GM19239 (cell line): ENCODE measurements at regions not wholly inside any gene's neighbourhood (a gene's known extent, or its start where the extent isn't known, plus 50 kb on each side); places are given as distances from the start of the nearest gene placed in this dataset.

Experiments
- DNase-seq: peaks from one replicate; pipeline ENCODE4 v3.0.0; 2011; ENCODE audit warnings: low spot score; ENCODE audit not compliant: insufficient read length
- FAIRE-seq: peaks from 2 replicates; lab custom pipeline; 2011; peaks lifted over from hg19 to GRCh38; lab: Jason Lieb, UNC

DNA sequence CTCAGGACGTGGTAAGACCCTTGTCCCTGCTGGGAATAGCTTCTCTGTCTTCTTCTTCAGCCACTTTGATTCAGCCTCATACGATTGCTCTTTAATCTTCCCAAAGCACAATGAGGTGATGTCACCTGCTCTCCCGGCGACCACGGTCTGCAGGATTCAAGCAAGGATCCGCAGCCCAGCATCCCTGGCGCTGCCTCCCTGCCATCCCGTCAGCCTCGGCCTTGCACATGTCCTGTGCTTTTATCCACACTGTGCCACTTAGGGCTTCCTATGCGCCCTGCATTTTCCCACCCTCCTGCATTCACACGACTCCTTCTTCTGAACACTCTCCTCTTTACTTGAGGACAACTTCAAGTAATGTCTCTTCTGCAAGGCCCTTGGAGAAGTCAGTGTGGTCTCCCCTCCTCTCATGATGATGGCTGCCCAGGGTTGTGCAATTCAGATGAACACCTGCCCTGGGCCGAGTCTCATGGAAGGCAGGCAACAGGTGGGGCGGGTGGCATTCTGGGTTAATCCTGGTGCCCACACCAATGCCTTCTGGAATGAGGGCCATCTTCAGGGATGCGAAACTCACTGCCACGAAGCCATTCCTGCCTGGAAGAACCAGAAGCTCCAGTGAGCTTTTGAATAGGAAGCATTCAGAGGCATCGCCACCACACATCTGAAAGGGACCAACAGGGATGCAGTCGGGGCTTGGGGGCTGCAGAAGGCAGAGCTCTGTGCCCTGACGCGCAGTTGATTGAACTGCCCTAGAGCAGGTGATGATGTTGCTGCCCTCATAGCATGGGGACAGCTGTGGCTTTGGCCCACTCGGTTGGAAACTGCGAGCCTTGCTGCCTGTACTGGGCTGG is 287.5 kb downstream of the GLRX3 start:
- DNase-seq: no peak
- FAIRE-seq: no peak

DNA sequence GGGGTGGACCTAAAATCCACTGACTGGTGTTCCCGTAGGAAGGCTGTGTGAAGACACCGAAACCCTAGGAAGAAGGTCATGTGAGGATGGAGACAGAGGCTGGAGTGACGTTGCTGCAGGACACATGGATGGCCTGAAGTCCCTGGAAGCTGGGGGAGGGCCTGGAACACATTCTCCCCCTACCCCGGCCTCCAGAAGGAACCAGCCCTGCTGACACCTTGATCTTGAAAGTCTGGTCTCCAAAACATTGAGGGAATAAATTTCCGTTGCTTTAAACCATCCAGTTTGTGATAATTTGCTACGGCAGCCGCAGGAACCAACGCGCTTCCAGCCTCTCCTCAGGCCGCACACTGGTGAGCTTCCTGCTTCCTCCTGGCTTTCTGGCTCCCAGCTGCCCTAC is 288.2 kb downstream of the GLRX3 start:
- FAIRE-seq (no peak), DNase-seq (no peak)

GRCh38 chr10:130425169-130425568 is 289.0 kb downstream of the GLRX3 start:
- FAIRE-seq (no peak), DNase-seq (no peak)

- FAIRE-seq (no peak), DNase-seq (no peak)
Observed at GRCh38 chr10:130425881-130426435, 289.8 kb downstream of the GLRX3 start.

- no peak for FAIRE-seq
Observed at GRCh38 chr10:130427216-130427722, 291.1 kb downstream of the GLRX3 start.

DNA sequence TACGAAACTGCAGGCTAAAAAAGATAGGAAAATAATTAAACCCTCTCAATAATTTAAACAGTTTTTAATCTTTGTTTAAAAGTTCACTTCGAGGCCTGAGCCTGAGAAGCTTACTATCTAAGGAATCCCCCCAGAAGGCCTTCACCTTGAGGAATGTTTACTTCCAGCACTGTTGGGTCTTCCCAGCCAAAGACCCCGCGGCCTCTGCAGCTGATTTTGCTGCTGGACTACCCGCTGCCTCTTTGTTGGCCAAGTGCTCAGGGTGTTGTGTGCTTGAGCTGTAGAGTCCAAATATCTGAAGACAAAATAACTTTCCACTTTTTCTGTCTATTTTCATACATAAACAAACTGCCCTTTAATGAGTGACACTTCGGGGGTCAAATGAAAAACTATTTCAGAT is 292.7 kb downstream of the GLRX3 start:
- DNase-seq (no peak), FAIRE-seq (no peak)

More at GRCh38 chr10:130427216-130427722, 291.1 kb downstream of the GLRX3 start:
- no peak for DNase-seq

DNA sequence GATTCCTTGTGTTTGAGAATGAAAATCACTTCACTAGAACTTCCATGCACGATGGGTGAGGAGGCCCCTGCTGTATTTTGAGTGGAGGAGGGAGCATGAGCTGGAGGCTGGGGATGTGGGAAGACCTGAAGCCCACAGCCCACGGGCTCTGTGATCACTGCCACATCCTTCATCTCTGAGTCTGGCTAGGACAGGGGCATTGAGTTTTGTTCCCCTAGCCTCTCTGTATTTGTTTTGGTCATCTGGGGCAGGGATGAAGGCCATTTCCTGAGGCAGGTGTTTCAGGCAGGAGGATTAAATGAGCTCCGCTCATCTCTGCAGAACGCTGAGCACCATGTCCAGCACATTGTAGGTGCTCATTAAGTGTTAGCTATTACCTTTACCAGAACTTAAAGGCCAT is 293.6 kb downstream of the GLRX3 start:
- DNase-seq (no peak), FAIRE-seq (no peak)

DNA sequence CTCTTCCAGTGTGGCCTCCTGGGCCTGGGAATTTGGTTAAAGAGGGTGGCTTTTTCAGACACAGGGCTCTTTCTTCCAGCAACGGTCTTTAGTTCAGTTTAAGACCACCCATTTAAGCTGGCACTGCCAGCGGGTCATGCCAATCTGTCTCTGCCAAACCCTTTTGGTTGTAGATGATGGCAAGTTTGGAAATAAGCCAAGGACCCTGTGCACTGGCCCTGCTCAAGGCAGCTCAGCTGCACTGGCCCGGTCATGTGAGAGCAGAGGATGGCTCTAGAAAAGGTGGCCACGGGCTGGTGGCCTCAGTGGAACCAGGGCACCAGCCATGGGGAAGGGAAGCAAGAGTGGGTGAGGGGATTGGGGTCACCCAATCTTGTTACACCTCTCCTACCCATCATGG is 294.1 kb downstream of the GLRX3 start:
- no peak for FAIRE-seq
- no peak for DNase-seq

- no peak for DNase-seq
- no peak for FAIRE-seq
Observed at GRCh38 chr10:130430852-130431704, 294.9 kb downstream of the GLRX3 start.

- FAIRE-seq: no peak
Observed at GRCh38 chr10:130432271-130432670, 296.1 kb downstream of the GLRX3 start.

GRCh38 chr10:130432850-130433249 is 296.7 kb downstream of the GLRX3 start:
- DNase-seq (no peak), FAIRE-seq (no peak)

More at GRCh38 chr10:130432271-130432670, 296.1 kb downstream of the GLRX3 start:
- DNase-seq: no peak

- FAIRE-seq (no peak), DNase-seq (no peak)
Observed at GRCh38 chr10:130434446-130435385, 298.5 kb downstream of the GLRX3 start.

GRCh38 chr10:130435961-130436360 is 299.8 kb downstream of the GLRX3 start:
- FAIRE-seq (no peak), DNase-seq (no peak)

DNA sequence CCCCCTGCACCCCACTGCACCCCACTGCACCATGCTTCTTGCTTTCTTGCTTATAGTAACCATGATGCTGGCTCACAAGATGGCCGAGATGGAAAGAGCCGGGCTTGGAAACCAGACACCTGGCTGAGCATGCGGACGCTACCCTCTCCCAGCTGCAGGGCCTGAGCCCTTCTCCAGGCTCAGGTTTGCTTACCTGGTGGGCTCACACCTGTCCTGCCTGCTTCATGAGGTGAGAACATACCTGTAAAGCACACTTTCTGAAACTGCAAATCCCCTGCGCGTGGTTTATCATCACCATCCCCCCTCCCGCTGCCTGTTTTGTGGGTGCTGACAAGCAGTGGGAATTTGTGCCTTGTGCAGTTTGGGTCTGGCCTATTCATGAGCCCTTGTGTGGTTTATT is 302.7 kb downstream of the GLRX3 start:
- FAIRE-seq (no peak), DNase-seq (no peak)

DNA sequence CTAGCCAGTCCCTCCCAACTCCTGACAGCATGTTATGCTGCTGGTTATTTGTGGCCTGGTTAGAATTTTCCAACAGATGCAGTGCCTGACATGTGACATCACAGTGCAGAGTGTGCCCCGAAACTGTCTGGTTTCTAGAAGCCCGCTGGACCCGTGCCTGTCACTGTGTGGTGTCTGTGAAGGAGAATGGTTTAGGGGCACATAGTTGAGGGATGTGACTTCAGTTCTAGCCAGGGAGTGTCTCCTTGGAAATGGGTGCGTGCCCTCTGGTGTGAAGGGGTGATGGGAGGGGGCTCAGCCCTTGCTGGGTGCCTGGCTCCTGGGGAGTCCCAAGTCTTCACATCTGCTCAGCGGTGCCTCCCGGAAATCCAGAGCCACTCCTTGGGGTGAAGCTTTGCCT is 303.6 kb downstream of the GLRX3 start:
- no peak for FAIRE-seq
- no peak for DNase-seq

GRCh38 chr10:130440494-130440893 is 304.3 kb downstream of the GLRX3 start:
- DNase-seq: no peak
- no peak for FAIRE-seq

DNA sequence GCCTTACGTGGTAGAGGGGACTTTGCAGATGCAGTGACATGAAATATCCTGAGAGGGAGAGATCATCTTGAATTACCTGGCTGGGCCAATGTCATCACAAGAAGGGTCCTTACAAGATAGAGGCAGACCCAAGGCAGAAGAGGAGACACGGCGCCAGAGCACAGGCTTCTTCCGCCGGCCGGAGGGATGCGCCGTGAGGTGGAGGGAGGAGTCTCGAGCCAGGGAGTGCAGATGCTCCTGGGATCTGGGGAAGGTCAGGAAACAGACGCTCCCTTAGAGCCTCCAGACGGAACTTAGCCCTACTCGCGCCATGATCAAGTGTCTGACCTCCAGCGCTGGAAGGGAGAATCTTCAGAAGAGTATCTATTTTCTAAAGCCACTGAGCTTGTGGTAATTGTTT is 304.8 kb downstream of the GLRX3 start:
- no peak for DNase-seq
- FAIRE-seq: no peak

GRCh38 chr10:130443066-130443465 is 306.9 kb downstream of the GLRX3 start:
- DNase-seq: no peak
- no peak for FAIRE-seq

DNA sequence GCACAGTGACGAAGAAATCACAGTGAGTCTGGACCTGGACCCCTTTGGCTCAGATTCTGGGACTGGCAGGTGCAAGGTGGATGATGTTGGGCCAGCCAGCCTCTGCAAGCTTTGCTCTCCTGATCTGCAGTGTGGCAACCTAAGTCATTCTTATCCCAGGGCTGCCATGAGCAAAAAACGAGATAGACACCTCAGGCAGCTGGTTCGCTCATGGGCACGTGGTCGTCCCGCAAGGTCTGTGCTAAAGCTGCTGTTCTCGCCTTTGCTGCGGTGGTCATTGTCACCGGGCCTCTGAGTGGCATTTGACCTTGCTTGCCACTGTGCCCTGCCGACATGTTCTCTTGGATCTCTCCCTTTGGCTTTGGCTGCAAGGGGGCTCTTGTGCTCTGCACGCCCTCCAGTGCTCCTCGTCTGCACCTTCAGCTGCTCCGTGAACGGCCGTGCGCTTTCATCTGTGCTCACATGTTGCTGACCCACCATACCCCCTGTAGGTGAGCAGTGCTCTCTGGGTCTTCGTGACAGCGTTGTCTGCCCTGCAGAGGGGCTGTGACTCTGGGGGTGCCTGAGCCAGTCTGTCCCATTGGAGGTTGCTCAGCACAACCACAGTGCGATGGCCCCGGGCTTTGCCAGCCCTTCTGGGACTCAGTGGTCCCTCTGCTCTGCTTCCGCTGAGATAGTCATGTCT is 317.0 kb downstream of the GLRX3 start:
- DNase-seq (no peak), FAIRE-seq (no peak)
